GM12878 (cell line): ENCODE measurements at regions not wholly inside any gene's neighbourhood (a gene's known extent, or its start where the extent isn't known, plus 50 kb on each side); places are given as distances from the start of the nearest gene placed in this dataset.
"Not testable (repeated sequence)": the region's sequence is repeated elsewhere in the genome, so short reads cannot be mapped to it uniquely, and the experiment has no call there.

Source experiments
- ATAC-seq: fragments of 200-7000 bp; cut with Tn5 transposase; 3 replicates; pipeline ENCODE4 v1.9.1; 2020; ENCODE audit warnings: mild to moderate bottlenecking, moderate library complexity
- BruUV-seq: library from RNA; stranded (reverse); fragments of 400-500 nt; replicated peaks from 2 replicates; lab custom pipeline; 2021; lab: Mats Ljungman, UMichigan
- CTCF ChIA-PET: fragments of 300-600 bp; sonication (Branson Sonifier 250); formaldehyde crosslinking; extraction: SDS; loops from one replicate; lab custom pipeline; 2021; ENCODE audit warnings: inconsistent platforms; lab: Yijun Ruan, JAX
- POLR2A ChIA-PET: fragments of 350-600 bp; formaldehyde crosslinking; extraction: SDS; loops from one replicate; lab custom pipeline; 2021; ENCODE audit warnings: inconsistent platforms; lab: Charles Lee
- RAD21 ChIA-PET: fragments of 300-600 bp; sonication (Branson Sonifier 250); formaldehyde crosslinking; loops from one replicate; lab custom pipeline; 2023; ENCODE audit warnings: antibody characterized with exemption; ENCODE audit not compliant: unreplicated experiment; lab: Charles Lee
- SMC1A ChIA-PET: fragments of 300-600 bp; sonication (Branson Sonifier 250); formaldehyde crosslinking; loops from one replicate; lab custom pipeline; 2023; ENCODE audit not compliant: unreplicated experiment, uncharacterized antibody; lab: Charles Lee
- DNase-seq: peaks from one replicate; pipeline ENCODE4 v3.0.0-alpha.2; 2011; ENCODE audit warnings: low read depth, low spot score
- FAIRE-seq: peaks from 3 replicates; lab custom pipeline; 2011; peaks lifted over from hg19 to GRCh38; lab: Jason Lieb, UNC
- H2AFZ ChIP-seq: 2 replicates; pipeline ENCODE4 v1.6.0; 2011; ENCODE audit warnings: low read depth, low read length, control low read depth; ENCODE audit not compliant: control insufficient read depth
- H3K27ac ChIP-seq: 2 replicates; pipeline ENCODE4 v1.5.1; 2011; ENCODE audit warnings: control low read depth; ENCODE audit not compliant: control insufficient read depth, insufficient read depth
- H3K27me3 ChIP-seq, 2 experiments: replicated peaks in 1 of 2; 2 replicates each; pipeline versions ENCODE4 v1.6.0 to v1.6.1; 2011; ENCODE audit warnings: low read length in 1 of 2; ENCODE audit not compliant: control insufficient read depth in 2 of 2, insufficient read depth in 2 of 2
- H3K36me3 ChIP-seq, 2 experiments: 2 replicates each; pipeline ENCODE4 v1.5.1; 2011; ENCODE audit warnings: low read length in 1 of 2; ENCODE audit not compliant: control insufficient read depth in 2 of 2, insufficient read depth in 2 of 2
- H3K4me1 ChIP-seq: 2 replicates; pipeline ENCODE4 v1.6.1; 2011; ENCODE audit warnings: mild to moderate bottlenecking, low read length, moderate library complexity, mixed read lengths; ENCODE audit not compliant: control insufficient read depth, insufficient read depth
- H3K4me2 ChIP-seq: 2 replicates; pipeline ENCODE4 v1.6.0; 2011; ENCODE audit warnings: control low read depth; ENCODE audit not compliant: control insufficient read depth, insufficient read depth
- H3K4me3 ChIP-seq: fragments of 200-600 bp; sonication (generic); 2 replicates; pipeline ENCODE4 v1.5.1; 2016
- H3K79me2 ChIP-seq: 2 replicates; pipeline ENCODE4 v1.6.0; 2011; ENCODE audit warnings: low read length; ENCODE audit not compliant: control insufficient read depth, insufficient read depth
- H3K9ac ChIP-seq: 2 replicates; pipeline ENCODE4 v1.8.0; 2011; ENCODE audit warnings: low read length, control low read depth, mixed read lengths; ENCODE audit not compliant: control insufficient read depth, insufficient read depth
- H3K9me3 ChIP-seq: replicated peaks from 3 replicates; pipeline ENCODE4 v1.5.1; 2011; ENCODE audit warnings: mild to moderate bottlenecking, low read length; ENCODE audit not compliant: control insufficient read depth, insufficient read depth
- H4K20me1 ChIP-seq: 2 replicates; pipeline ENCODE4 v1.6.0; 2011; ENCODE audit not compliant: control insufficient read depth, insufficient read depth
- BCL11A ChIP-seq: IDR thresholded peaks from 2 replicates; pipeline ENCODE4 v1.6.1; 2011; ENCODE audit warnings: low read depth, low read length
- BCLAF1 ChIP-seq: fragments of 450-650 bp; IDR thresholded peaks from 2 replicates; pipeline ENCODE4 v1.6.1; 2017; ENCODE audit warnings: antibody characterized with exemption, mild to moderate bottlenecking, moderate library complexity
- CREM ChIP-seq: IDR thresholded peaks from 2 replicates; pipeline ENCODE4 v1.6.1; 2014; ENCODE audit warnings: antibody characterized with exemption, low read depth
- EP300 ChIP-seq, 2 experiments: fragments of 150-350 bp in 1 of 2; IDR thresholded peaks; 2 replicates each; pipeline ENCODE4 v1.6.1; 2011 to 2012; ENCODE audit warnings: low read depth in 2 of 2, low read length in 2 of 2, borderline replicate concordance in 1 of 2, improper control_type of control experiment in 1 of 2, inconsistent platforms in 1 of 2; ENCODE audit not compliant: control insufficient read depth in 1 of 2
- NFYB ChIP-seq: IDR thresholded peaks from 2 replicates; pipeline ENCODE4 v1.6.1; 2011; ENCODE audit warnings: low read depth, mild to moderate bottlenecking, low read length, improper control_type of control experiment, moderate library complexity; ENCODE audit not compliant: insufficient read depth
- NRF1 ChIP-seq: conservative IDR thresholded peaks from 2 replicates; pipeline ENCODE4 v1.6.1; 2011; ENCODE audit warnings: mild to moderate bottlenecking, low read depth, low read length, improper control_type of control experiment
- POU2F2 ChIP-seq: IDR thresholded peaks from 3 replicates; pipeline ENCODE4 v1.6.1; 2011; ENCODE audit warnings: low read depth, mild to moderate bottlenecking, low read length, borderline replicate concordance
- ZZZ3 ChIP-seq: IDR thresholded peaks from 2 replicates; pipeline ENCODE4 v1.6.1; 2011; ENCODE audit warnings: low read depth; ENCODE audit not compliant: control insufficient read depth, insufficient read length
- WGBS: methylation state at CpG from one replicate; pipeline ENCODE4 v1.1.6; 2016; ENCODE audit warnings: low lambda C conversion rate; ENCODE audit not compliant: insufficient replicate concordance, insufficient coverage; ENCODE audit errors: missing lambda C conversion rate; 5-methylcytosine and 5-hydroxymethylcytosine counted together
- in situ Hi-C: fragments of 300-500 bp; cut with MboI; formaldehyde crosslinking; loops from 9 replicates; pipeline ENCODE4 v1.14.3; 2018; ENCODE audit warnings: mixed read lengths
- intact Hi-C: fragments of 100-400 bp; cut with micrococcal nuclease; formaldehyde crosslinking; loops from one replicate; pipeline ENCODE4 v1.14.2; 2022; ENCODE audit not compliant: unreplicated experiment

- RAD21 ChIA-PET: no interaction called here
- no peaks in the 10 kb centered on the region for H4K20me1 ChIP-seq
- no peak overlapping the region for H3K4me3 ChIP-seq
- H3K9ac ChIP-seq: no peak overlapping the region
- SMC1A ChIA-PET: interaction anchor here (0.6 kb wide), 1 partner anchor 1438 kb away, joined by 3 read pairs; no protein-coding TSS in a partner anchor
- H3K36me3 ChIP-seq: no peaks in the 10 kb centered on the region
- no peak for TF ChIP-seq NFYB
- TF ChIP-seq EP300 (IDR thresholded peaks at IDR 0.05; ENCODE audit: borderline replicate concordance in 1 of 2, control insufficient read depth in 1 of 2, low read depth in 2 of 2, low read length in 2 of 2): no peak
- no peak for TF ChIP-seq ZZZ3
- TF ChIP-seq BCL11A: no peak
- no peak for TF ChIP-seq CREM
- TF ChIP-seq POU2F2: no peak
- TF ChIP-seq BCLAF1: no peak
- no peak for TF ChIP-seq NRF1
- POLR2A ChIA-PET: no interaction called here
- intact Hi-C loops: no loop called here
- ATAC-seq: no peak
- H3K79me2 ChIP-seq: no peaks in the 10 kb centered on the region
- no peaks in the 10 kb centered on the region; a peak in 1 of 4 replicates for H3K27me3 ChIP-seq
- H3K27ac ChIP-seq: no peak overlapping the region
- in situ Hi-C loops: no loop called here
- no peak for DNase-seq
- H3K9me3 ChIP-seq: no peaks in the 10 kb centered on the region
- no peak overlapping the region for H3K4me2 ChIP-seq
- FAIRE-seq: no peak
- BruUV-seq: no TSS peak
- no peak overlapping the region for H2AFZ ChIP-seq
- CTCF ChIA-PET: interaction anchor here (0.7 kb wide), 1 partner anchor 179 kb away, joined by 3 read pairs; no protein-coding TSS in a partner anchor
- no peaks in the 10 kb centered on the region for H3K4me1 ChIP-seq
These were observed 227.2 kb downstream of the COX18 start for GRCh38 chr4:72842323-72842722.

- in situ Hi-C loops, H3K27ac ChIP-seq, H3K4me3 ChIP-seq, SMC1A ChIA-PET, H4K20me1 ChIP-seq, H3K4me2 ChIP-seq, H2AFZ ChIP-seq, FAIRE-seq, H3K27me3 ChIP-seq, intact Hi-C loops, H3K4me1 ChIP-seq, BruUV-seq, CTCF ChIA-PET, RAD21 ChIA-PET, H3K9me3 ChIP-seq, H3K9ac ChIP-seq, ATAC-seq, POLR2A ChIA-PET, DNase-seq, H3K79me2 ChIP-seq, H3K36me3 ChIP-seq: not testable (repeated sequence)
- no CpG with 5 or more reads among the region's 1 CpG for whole genome bisulfite sequencing
These were observed 229.3 kb downstream of the COX18 start for GRCh38 chr4:72840166-72840565.
